Parathyroid adenoma (tissue), 2 donors: ENCODE measurements at regions not wholly inside any gene's neighbourhood (a gene's known extent, or its start where the extent isn't known, plus 50 kb on each side); places are given as distances from the start of the nearest gene placed in this dataset.

Experiments
- H2AFZ ChIP-seq: fragments of 300-600 bp; sonication (generic); one replicate; pipeline ENCODE4 v1.7.0; 2017; ENCODE audit warnings: antibody characterized with exemption, mild to moderate bottlenecking
- H3K27ac ChIP-seq: fragments of 300-600 bp; sonication (generic); one replicate; pipeline ENCODE4 v1.7.0; 2017
- H3K27me3 ChIP-seq: fragments of 300-600 bp; sonication (generic); one replicate; pipeline ENCODE4 v1.7.0; 2017; ENCODE audit warnings: low read length; ENCODE audit not compliant: control insufficient read depth, insufficient read depth
- H3K36me3 ChIP-seq: fragments of 300-600 bp; sonication (generic); one replicate; pipeline ENCODE4 v1.7.0; 2017; ENCODE audit warnings: low read length; ENCODE audit not compliant: control insufficient read depth, insufficient read depth
- H3K4me1 ChIP-seq: fragments of 300-600 bp; sonication (generic); one replicate; pipeline ENCODE4 v1.7.0; 2017; ENCODE audit warnings: control low read depth
- H3K4me2 ChIP-seq: fragments of 300-600 bp; sonication (generic); one replicate; pipeline ENCODE4 v1.7.0; 2017; ENCODE audit warnings: low read length
- H3K4me3 ChIP-seq: fragments of 300-600 bp; sonication (generic); one replicate; pipeline ENCODE4 v1.7.0; 2017; ENCODE audit warnings: low read depth, low read length
- H3K79me2 ChIP-seq: fragments of 300-600 bp; sonication (generic); one replicate; pipeline ENCODE4 v1.7.0; 2017; ENCODE audit warnings: control low read depth
- H3K9ac ChIP-seq: fragments of 300-600 bp; sonication (generic); one replicate; pipeline ENCODE4 v1.7.0; 2017; ENCODE audit warnings: mild to moderate bottlenecking
- H3K9me3 ChIP-seq: fragments of 300-600 bp; sonication (generic); one replicate; pipeline ENCODE4 v1.7.0; 2017; ENCODE audit warnings: low read length; ENCODE audit not compliant: control insufficient read depth
- TF ChIP-seq, protein P1 (sequence below): fragments of 300-600 bp; sonication (generic); IDR thresholded peaks from one replicate; pipeline ENCODE4 v1.7.0; 2017; ENCODE audit warnings: antibody characterized with exemption, mild to moderate bottlenecking
- donor health status: primary hyperparathyroidism.

DNA sequence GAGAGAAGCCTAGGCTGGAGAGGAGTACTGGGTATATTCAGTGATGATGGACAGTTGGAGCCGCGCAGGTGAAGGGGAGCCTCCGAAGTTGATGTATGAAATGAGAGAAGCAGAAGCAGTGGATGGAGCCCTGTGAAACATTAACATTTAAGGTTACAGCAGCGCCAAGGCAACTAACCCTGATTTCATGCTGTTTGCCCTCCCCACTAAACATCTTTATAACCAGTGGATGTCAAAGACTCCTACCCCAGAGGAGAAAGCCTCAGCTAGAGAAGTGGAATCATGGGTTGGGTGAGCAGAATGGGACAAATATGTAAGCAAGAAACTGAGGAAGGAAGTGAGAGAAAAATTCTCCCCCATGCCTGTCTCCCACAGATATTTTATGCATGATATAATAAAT, 92.0 kb upstream of the NMNAT3 start:
- H3K4me3 ChIP-seq = no peak overlapping the region
- H3K36me3 ChIP-seq = no peaks in the 10 kb centered on the region
- no peaks in the 10 kb centered on the region for H3K79me2 ChIP-seq
- TF ChIP-seq, protein P1, sequence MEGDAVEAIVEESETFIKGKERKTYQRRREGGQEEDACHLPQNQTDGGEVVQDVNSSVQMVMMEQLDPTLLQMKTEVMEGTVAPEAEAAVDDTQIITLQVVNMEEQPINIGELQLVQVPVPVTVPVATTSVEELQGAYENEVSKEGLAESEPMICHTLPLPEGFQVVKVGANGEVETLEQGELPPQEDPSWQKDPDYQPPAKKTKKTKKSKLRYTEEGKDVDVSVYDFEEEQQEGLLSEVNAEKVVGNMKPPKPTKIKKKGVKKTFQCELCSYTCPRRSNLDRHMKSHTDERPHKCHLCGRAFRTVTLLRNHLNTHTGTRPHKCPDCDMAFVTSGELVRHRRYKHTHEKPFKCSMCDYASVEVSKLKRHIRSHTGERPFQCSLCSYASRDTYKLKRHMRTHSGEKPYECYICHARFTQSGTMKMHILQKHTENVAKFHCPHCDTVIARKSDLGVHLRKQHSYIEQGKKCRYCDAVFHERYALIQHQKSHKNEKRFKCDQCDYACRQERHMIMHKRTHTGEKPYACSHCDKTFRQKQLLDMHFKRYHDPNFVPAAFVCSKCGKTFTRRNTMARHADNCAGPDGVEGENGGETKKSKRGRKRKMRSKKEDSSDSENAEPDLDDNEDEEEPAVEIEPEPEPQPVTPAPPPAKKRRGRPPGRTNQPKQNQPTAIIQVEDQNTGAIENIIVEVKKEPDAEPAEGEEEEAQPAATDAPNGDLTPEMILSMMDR = no peak
- no peaks in the 10 kb centered on the region for H3K9me3 ChIP-seq
- H2AFZ ChIP-seq = no peak overlapping the region
- no peak overlapping the region for H3K9ac ChIP-seq
- no peaks in the 10 kb centered on the region for H3K27me3 ChIP-seq
- H3K27ac ChIP-seq = no peak overlapping the region
- no peak overlapping the region for H3K4me2 ChIP-seq
- no peaks in the 10 kb centered on the region for H3K4me1 ChIP-seq

DNA sequence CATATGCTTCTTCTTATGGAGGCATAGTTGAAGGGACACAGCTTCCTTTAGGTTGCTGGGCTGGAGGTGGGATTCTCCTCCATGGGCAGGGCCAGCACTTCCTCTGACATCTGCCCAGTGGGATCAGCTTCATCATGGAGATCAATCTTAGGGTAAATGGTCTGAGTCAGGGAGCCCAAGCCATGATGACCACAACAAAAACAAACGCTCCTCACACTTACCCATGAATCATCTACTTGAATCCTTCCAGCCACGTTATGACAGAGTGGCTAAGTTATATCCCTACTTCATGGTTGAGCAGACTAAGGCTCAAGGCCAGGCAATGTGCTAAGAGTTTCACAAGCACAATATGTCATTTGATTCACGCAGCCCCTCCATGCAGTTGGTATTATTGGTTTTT, 87.2 kb upstream of the NMNAT3 start:
- Histone ChIP-seq H3K9me3 (no peaks in the 10 kb centered on the region), H3K4me3 (no peak overlapping the region), H3K4me2 (no peak overlapping the region), H2AFZ (no peak overlapping the region), H3K36me3 (no peaks in the 10 kb centered on the region), H3K4me1 (no peaks in the 10 kb centered on the region), H3K27ac (no peak overlapping the region), H3K27me3 (no peaks in the 10 kb centered on the region), H3K9ac (no peak overlapping the region), H3K79me2 (no peaks in the 10 kb centered on the region)
- TF ChIP-seq, protein P1 = no peak

DNA sequence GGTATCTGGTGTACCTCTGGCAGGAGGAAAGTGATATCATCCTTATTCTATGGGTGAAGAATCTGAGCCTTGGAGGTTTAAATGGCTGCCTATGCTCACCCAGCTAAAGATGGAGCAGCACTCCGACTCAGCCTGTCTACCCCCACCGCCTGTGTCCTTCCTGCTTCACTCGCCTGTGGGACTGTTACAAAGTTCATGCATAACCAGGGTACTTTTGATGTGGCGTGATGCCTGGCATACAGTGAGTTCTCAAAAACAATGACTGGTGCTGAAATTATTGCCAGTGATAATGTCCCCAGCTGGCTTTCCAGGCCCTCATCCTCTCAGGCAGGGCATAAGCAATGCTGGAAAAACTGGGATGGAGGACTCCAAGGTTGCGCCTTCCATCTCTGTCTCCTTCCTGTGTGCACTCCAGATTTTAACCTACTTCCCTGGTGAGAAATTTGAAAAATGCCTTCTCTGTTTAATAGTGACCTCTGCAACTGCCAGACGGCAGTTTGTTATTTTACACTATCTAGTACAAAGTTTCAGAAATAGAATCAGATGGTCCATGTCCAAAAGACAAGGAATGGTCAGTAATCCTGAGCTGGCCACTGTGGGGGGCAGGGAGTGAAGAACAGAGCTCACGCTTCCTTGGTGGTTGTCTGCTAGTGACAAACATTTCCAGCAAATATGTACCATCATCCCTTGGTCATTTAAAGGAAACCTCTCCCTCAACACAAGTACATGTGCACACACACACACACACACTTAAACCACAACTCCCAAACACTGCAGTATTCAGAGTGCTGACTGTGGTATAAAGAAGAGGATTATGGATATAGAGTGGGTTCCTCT, 86.5 kb upstream of the NMNAT3 start:
- Histone ChIP-seq H3K27me3 (no peaks in the 10 kb centered on the region), H3K36me3 (no peaks in the 10 kb centered on the region), H3K9me3 (no peaks in the 10 kb centered on the region), H3K4me3 (no peak overlapping the region), H2AFZ (no peak overlapping the region), H3K4me1 (no peaks in the 10 kb centered on the region), H3K4me2 (no peak overlapping the region), H3K27ac (no peak overlapping the region), H3K79me2 (no peaks in the 10 kb centered on the region), H3K9ac (no peak overlapping the region)
- TF ChIP-seq, protein P1 = no peak

DNA sequence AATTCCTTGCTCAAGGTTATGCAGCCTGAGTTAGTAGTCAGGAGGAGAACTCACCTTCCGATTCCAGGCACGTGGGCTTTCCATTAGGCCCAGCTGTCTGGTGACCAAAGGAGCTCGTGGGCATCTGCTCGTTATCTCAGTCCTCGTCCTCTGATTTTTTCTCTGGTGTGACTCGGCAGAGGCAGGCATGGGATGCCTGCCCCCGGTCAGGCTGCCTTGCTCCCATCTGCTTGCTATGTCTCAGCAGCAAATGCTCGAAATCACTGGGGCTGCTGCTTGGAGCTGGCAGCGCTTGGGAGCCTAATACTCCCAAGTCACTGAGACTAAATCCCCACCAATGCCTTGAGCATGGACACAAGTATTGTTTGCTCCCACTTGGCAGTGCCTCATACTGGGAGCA, 84.5 kb upstream of the NMNAT3 start:
- Histone ChIP-seq H2AFZ (no peak overlapping the region), H3K27me3 (no peaks in the 10 kb centered on the region), H3K9ac (no peak overlapping the region), H3K4me3 (no peak overlapping the region), H3K79me2 (no peaks in the 10 kb centered on the region), H3K36me3 (no peaks in the 10 kb centered on the region), H3K9me3 (no peaks in the 10 kb centered on the region), H3K4me1 (no peaks in the 10 kb centered on the region), H3K27ac (no peak overlapping the region), H3K4me2 (no peak overlapping the region)
- TF ChIP-seq, protein P1 = no peak

DNA sequence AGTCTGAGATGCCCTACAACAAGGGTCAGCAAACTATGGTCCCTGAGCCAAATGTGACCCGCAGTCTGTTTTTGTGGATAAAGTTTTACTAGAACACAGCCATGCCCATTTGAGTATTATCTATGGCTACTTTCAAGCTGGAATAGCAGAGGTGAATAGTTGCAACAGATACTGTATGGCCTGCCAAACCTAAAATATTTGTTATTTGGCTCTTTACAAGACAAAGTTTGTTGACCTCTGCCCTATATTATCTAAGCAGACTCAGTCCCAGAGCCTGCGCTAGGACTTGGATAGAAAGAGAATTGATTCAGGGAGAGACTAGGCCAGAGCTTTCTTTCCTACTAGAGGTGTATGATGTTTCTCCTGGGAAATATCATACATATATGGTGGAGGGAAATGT, 81.7 kb upstream of the NMNAT3 start:
- H3K4me1 ChIP-seq = no peaks in the 10 kb centered on the region
- no peaks in the 10 kb centered on the region for H3K9me3 ChIP-seq
- no peaks in the 10 kb centered on the region for H3K79me2 ChIP-seq
- H3K4me3 ChIP-seq = no peak overlapping the region
- no peak overlapping the region for H3K9ac ChIP-seq
- no peaks in the 10 kb centered on the region for H3K27me3 ChIP-seq
- TF ChIP-seq, protein P1 = no peak
- no peaks in the 10 kb centered on the region for H3K36me3 ChIP-seq
- H2AFZ ChIP-seq = no peak overlapping the region
- H3K4me2 ChIP-seq = no peak overlapping the region
- H3K27ac ChIP-seq = no peak overlapping the region
